ENCODE measurements at regions not wholly inside any gene's neighbourhood (a gene's known extent, or its start where the extent isn't known, plus 50 kb on each side); places are given as distances from the start of the nearest gene placed in this dataset.
"Not testable (repeated sequence)": the region's sequence is repeated elsewhere in the genome, so short reads cannot be mapped to it uniquely, and the experiment has no call there.

DNA sequence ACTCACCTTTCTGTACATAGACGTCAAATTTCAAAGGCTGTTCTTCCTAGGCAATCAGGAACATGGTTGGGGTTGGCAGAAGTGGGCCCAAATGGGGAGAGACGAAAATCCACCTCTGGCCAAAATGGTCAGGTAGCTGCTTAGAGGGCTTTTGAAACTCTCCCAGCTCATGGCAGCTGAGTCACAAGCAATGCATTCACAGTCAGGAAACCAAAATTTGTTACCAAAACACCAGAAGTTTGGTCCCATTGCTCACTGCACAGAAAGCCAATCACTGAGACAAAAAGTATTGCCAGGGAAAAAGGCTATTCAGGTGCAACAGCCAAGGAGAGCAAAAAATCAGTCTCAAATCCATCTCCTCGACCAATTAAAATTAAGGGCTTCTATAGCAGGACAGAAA lies 539.6 kb upstream of the CCDC54 start:
- DNase-seq (ENCODE audit: low read depth in 6 of 9, low spot score in 9 of 9) = no peak
- no peak overlapping the region for H3K4me3 ChIP-seq (ENCODE audit: low read length in 2 of 2)
- no peaks in the 10 kb centered on the region for H3K27me3 ChIP-seq (ENCODE audit: control insufficient read depth in 2 of 2, insufficient read depth in 1 of 2, low read length in 1 of 2)
- no peaks in the 10 kb centered on the region for H3K4me1 ChIP-seq (ENCODE audit: control insufficient read depth in 2 of 2, insufficient read depth in 2 of 2, low read length in 2 of 2)
- H3K27ac ChIP-seq (ENCODE audit: low read depth in 1 of 2, low read length in 1 of 2) = no peak overlapping the region
- no peaks in the 10 kb centered on the region for H3K36me3 ChIP-seq (ENCODE audit: control insufficient read depth in 2 of 2, insufficient read depth in 2 of 2, low read length in 1 of 2)
- no peaks in the 10 kb centered on the region for H3K9me3 ChIP-seq (ENCODE audit: control insufficient read depth in 2 of 2, insufficient read depth in 1 of 2, low read length in 1 of 2)
- 92% methylated on average over 3 of the region's 3 CpGs for WGBS

DNA sequence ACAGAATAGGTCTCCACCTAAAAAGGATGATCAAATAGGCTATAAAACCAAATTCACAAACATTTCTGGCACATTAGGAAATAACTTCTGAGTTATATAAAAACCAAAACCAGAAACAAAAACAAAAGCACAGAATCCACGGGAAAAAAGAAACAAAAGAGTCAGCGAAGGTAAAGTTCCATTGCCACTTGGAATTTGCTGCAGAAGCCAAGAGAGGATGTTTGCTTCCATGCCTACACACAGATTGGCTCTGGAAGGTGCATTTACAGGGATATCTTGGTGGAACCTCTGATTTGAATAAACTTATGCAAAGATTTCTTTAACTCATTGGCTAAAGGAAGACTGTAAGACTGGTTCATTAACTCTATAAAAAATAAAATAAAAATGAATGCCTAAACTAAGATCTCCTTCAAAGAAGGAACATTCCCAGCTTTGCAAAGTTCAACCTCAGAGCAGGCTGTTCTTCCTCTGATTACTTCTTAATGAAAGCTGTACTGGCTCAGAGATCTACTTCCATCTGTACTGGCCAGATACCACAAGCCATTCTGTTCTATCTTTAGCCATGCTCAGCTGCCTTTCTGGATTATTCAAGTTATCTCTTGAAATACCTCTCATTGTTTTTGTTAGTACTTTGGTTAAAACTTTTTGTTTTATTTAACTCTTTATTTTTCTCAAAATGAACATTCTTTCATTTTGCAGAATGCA lies 537.5 kb upstream of the CCDC54 start:
- Histone ChIP-seq H3K36me3 (ENCODE audit: control insufficient read depth in 2 of 2, insufficient read depth in 2 of 2, low read length in 1 of 2) (no peaks in the 10 kb centered on the region), H3K27me3 (ENCODE audit: control insufficient read depth in 2 of 2, insufficient read depth in 1 of 2, low read length in 1 of 2) (no peaks in the 10 kb centered on the region), H3K4me3 (ENCODE audit: low read length in 2 of 2) (no peak overlapping the region), H3K27ac (ENCODE audit: low read depth in 1 of 2, low read length in 1 of 2) (no peak overlapping the region), H3K9me3 (ENCODE audit: control insufficient read depth in 2 of 2, insufficient read depth in 1 of 2, low read length in 1 of 2) (no peaks in the 10 kb centered on the region), H3K4me1 (ENCODE audit: control insufficient read depth in 2 of 2, insufficient read depth in 2 of 2, low read length in 2 of 2) (no peaks in the 10 kb centered on the region)
- no peak for DNase-seq (ENCODE audit: low read depth in 6 of 9, low spot score in 9 of 9)
- WGBS = 89% methylated on average over 2 of the region's 2 CpGs

DNA sequence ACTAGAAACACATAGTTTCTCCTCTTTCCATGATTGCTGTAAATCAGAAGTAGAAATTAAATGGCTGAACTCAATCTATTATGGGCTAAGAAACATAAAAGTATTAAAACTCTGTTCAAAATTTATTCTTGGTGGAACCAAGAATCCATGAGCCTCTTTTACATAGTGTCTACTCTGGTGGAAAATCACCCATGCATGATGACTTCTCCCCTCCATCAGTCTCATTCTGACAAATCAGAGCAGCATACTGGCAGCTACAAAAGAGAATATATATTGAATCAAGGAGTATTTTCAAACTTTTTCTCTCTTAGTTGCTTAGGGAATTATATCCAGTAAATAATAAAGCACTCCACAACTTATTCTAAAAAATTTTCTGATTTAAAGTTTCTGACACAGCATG lies 536.9 kb upstream of the CCDC54 start:
- H3K36me3 ChIP-seq (ENCODE audit: control insufficient read depth in 2 of 2, insufficient read depth in 2 of 2, low read length in 1 of 2) = no peaks in the 10 kb centered on the region
- H3K4me3 ChIP-seq (ENCODE audit: low read length in 2 of 2) = no peak overlapping the region
- no peaks in the 10 kb centered on the region for H3K27me3 ChIP-seq (ENCODE audit: control insufficient read depth in 2 of 2, insufficient read depth in 1 of 2, low read length in 1 of 2)
- H3K27ac ChIP-seq (ENCODE audit: low read depth in 1 of 2, low read length in 1 of 2) = no peak overlapping the region
- no peaks in the 10 kb centered on the region for H3K9me3 ChIP-seq (ENCODE audit: control insufficient read depth in 2 of 2, insufficient read depth in 1 of 2, low read length in 1 of 2)
- no peak for DNase-seq (ENCODE audit: low read depth in 6 of 9, low spot score in 9 of 9)
- H3K4me1 ChIP-seq (ENCODE audit: control insufficient read depth in 2 of 2, insufficient read depth in 2 of 2, low read length in 2 of 2) = no peaks in the 10 kb centered on the region

DNA sequence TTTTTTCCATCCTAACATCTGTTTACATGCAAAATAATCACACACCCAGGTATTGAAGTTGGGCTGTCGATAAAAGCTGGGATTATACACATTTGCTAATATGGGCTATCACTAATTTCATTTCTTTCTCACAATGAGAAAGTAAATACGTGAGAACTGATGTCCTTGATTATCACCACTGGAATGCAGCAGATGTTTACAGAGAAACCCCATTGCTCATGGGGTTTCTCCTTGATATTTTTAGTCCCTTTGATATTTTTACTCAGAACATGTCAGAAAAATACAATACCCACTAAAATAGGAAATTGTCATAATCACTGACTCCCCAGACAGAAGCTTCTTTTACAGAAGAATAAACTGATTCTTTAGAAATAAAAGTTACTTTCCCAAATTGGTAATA lies 535.1 kb upstream of the CCDC54 start:
- Histone ChIP-seq H3K27me3 (ENCODE audit: control insufficient read depth in 2 of 2, insufficient read depth in 1 of 2, low read length in 1 of 2) (no peaks in the 10 kb centered on the region), H3K9me3 (ENCODE audit: control insufficient read depth in 2 of 2, insufficient read depth in 1 of 2, low read length in 1 of 2) (no peaks in the 10 kb centered on the region), H3K36me3 (ENCODE audit: control insufficient read depth in 2 of 2, insufficient read depth in 2 of 2, low read length in 1 of 2) (no peaks in the 10 kb centered on the region), H3K4me1 (ENCODE audit: control insufficient read depth in 2 of 2, insufficient read depth in 2 of 2, low read length in 2 of 2) (no peaks in the 10 kb centered on the region), H3K4me3 (ENCODE audit: low read length in 2 of 2) (no peak overlapping the region), H3K27ac (ENCODE audit: low read depth in 1 of 2, low read length in 1 of 2) (no peak overlapping the region)
- 94% methylated on average over 2 of the region's 2 CpGs for WGBS
- no peak for DNase-seq (ENCODE audit: low read depth in 6 of 9, low spot score in 9 of 9)

DNA sequence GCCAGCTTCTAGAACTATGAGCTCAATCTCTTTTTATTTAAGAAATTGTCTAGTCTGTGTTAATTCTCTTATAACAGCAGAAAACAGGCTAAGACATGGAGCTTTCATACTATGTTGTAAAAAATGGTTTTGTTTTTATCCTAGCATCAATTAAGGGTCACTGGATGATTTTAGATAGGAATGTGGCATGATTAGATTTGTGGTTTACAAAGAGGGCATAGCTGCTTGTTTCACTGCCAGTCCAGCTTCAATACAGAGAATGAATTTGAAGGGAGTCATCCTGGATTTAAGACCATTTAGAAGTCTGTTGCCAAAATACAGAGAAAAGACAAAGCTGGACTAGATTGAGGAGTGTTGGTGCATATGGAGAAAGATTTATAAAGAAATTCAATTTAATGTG lies 532.6 kb upstream of the CCDC54 start:
- Histone ChIP-seq H3K4me3 (ENCODE audit: low read length in 2 of 2) (no peak overlapping the region), H3K4me1 (ENCODE audit: control insufficient read depth in 2 of 2, insufficient read depth in 2 of 2, low read length in 2 of 2) (no peaks in the 10 kb centered on the region), H3K27me3 (ENCODE audit: control insufficient read depth in 2 of 2, insufficient read depth in 1 of 2, low read length in 1 of 2) (no peaks in the 10 kb centered on the region), H3K27ac (ENCODE audit: low read depth in 1 of 2, low read length in 1 of 2) (no peak overlapping the region), H3K9me3 (ENCODE audit: control insufficient read depth in 2 of 2, insufficient read depth in 1 of 2, low read length in 1 of 2) (no peaks in the 10 kb centered on the region), H3K36me3 (ENCODE audit: control insufficient read depth in 2 of 2, insufficient read depth in 2 of 2, low read length in 1 of 2) (no peaks in the 10 kb centered on the region)
- DNase-seq (ENCODE audit: low read depth in 6 of 9, low spot score in 9 of 9) = no peak

DNA sequence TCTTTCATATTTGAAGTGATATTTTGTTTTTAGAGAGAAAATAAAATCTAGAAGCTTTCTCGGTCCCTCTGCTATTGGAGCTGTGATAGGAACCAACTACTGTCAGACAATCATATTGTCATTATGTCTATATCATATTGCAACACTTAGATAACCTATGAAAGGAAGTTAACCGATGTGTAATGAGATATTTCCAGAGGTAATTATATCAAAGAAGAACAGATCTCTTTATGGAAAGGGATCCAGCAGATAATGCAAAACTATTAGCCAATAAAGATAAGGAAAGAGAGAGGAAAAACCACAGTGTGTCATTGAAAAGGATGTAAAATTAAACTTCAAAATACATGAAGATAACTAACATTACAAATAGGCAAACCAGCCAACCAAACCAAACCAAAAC lies 529.1 kb upstream of the CCDC54 start:
- Histone ChIP-seq H3K27me3 (ENCODE audit: control insufficient read depth in 2 of 2, insufficient read depth in 1 of 2, low read length in 1 of 2) (no peaks in the 10 kb centered on the region), H3K4me3 (ENCODE audit: low read length in 2 of 2) (no peak overlapping the region), H3K9me3 (ENCODE audit: control insufficient read depth in 2 of 2, insufficient read depth in 1 of 2, low read length in 1 of 2) (no peaks in the 10 kb centered on the region), H3K4me1 (ENCODE audit: control insufficient read depth in 2 of 2, insufficient read depth in 2 of 2, low read length in 2 of 2) (no peaks in the 10 kb centered on the region), H3K36me3 (ENCODE audit: control insufficient read depth in 2 of 2, insufficient read depth in 2 of 2, low read length in 1 of 2) (no peaks in the 10 kb centered on the region), H3K27ac (ENCODE audit: low read depth in 1 of 2, low read length in 1 of 2) (no peak overlapping the region)
- no peak for DNase-seq (ENCODE audit: low read depth in 6 of 9, low spot score in 9 of 9)
- 97% methylated on average over 2 of the region's 2 CpGs for WGBS

DNA sequence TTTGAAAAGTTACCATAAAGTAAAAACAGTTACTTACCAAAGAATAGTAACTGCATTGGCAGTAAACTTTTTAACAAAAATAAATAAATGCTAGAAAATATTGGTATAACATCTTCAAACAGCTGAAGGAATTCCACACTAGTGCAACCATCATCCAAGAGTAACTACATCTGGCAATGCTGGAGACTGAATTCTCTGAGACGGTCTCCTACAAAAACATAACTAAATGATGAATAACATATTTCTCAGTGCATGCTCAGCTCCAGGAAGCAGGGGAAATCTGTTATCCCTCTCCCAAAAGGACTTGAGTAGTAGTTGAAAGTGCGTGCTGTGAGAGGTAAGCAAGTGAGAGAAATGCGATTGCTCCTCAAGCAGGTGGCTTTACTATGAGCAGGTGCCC lies 526.8 kb upstream of the CCDC54 start:
- Histone ChIP-seq H3K9me3 (ENCODE audit: control insufficient read depth in 2 of 2, insufficient read depth in 1 of 2, low read length in 1 of 2) (peaks cover 0 to 3% of the 10 kb centered on the region in 2 donors), H3K4me1 (ENCODE audit: control insufficient read depth in 2 of 2, insufficient read depth in 2 of 2, low read length in 2 of 2) (no peaks in the 10 kb centered on the region), H3K27me3 (ENCODE audit: control insufficient read depth in 2 of 2, insufficient read depth in 1 of 2, low read length in 1 of 2) (no peaks in the 10 kb centered on the region), H3K36me3 (ENCODE audit: control insufficient read depth in 2 of 2, insufficient read depth in 2 of 2, low read length in 1 of 2) (no peaks in the 10 kb centered on the region), H3K27ac (ENCODE audit: low read depth in 1 of 2, low read length in 1 of 2) (no peak overlapping the region), H3K4me3 (ENCODE audit: low read length in 2 of 2) (no peak overlapping the region)
- no peak for DNase-seq (ENCODE audit: low read depth in 6 of 9, low spot score in 9 of 9)
- WGBS = 93% methylated on average over 3 of the region's 3 CpGs

DNA sequence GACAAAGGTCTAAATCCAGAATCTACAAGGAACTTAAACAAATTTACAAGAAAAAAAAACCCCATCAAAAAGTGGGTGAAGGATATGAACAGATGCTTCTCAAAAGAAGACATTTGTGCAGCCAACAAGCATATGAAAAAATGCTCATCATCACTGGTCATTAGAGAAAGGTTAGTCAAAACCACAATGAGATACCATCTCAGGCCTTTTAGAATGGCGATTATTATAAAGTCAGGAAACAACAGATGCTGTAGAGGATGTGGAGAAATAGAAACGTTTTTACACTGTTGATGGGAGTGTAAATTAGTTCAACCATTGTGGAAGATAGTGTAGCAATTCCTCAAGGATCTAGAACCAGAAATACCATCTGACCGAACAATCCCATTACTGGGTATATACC lies 518.9 kb upstream of the CCDC54 start:
- not testable (repeated sequence) for H3K36me3 ChIP-seq (ENCODE audit: control insufficient read depth in 2 of 2, insufficient read depth in 2 of 2, low read length in 1 of 2); H3K27me3 ChIP-seq (ENCODE audit: control insufficient read depth in 2 of 2, insufficient read depth in 1 of 2, low read length in 1 of 2); H3K27ac ChIP-seq (ENCODE audit: low read depth in 1 of 2, low read length in 1 of 2); H3K4me3 ChIP-seq (ENCODE audit: low read length in 2 of 2); DNase-seq (ENCODE audit: low read depth in 6 of 9, low spot score in 9 of 9); H3K4me1 ChIP-seq (ENCODE audit: control insufficient read depth in 2 of 2, insufficient read depth in 2 of 2, low read length in 2 of 2); H3K9me3 ChIP-seq (ENCODE audit: control insufficient read depth in 2 of 2, insufficient read depth in 1 of 2, low read length in 1 of 2)
- 50% methylated on average over 3 of the region's 3 CpGs for WGBS

DNA sequence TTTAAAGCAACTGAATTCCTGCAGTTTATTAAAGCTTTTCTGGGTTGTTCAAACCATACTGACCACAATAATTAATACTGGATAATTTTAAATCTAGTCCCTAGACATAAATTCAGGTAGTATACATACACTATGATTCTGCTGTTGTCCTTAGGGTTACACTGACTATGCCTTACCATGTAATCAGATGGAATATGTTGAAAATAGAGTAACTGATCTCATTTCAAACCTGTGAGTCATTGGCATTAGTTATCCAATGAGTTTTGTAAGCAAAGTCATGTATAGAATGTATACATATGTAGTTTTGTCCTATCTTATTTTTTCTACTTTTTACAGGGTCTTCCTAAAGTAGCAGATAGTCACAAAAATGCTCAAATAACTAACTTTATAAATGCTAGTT lies 517.1 kb upstream of the CCDC54 start:
- H3K36me3 ChIP-seq (ENCODE audit: control insufficient read depth in 2 of 2, insufficient read depth in 2 of 2, low read length in 1 of 2) = no peaks in the 10 kb centered on the region
- no peak for DNase-seq (ENCODE audit: low read depth in 6 of 9, low spot score in 9 of 9)
- no peaks in the 10 kb centered on the region for H3K4me1 ChIP-seq (ENCODE audit: control insufficient read depth in 2 of 2, insufficient read depth in 2 of 2, low read length in 2 of 2)
- H3K27ac ChIP-seq (ENCODE audit: low read depth in 1 of 2, low read length in 1 of 2) = no peak overlapping the region
- H3K27me3 ChIP-seq (ENCODE audit: control insufficient read depth in 2 of 2, insufficient read depth in 1 of 2, low read length in 1 of 2) = no peaks in the 10 kb centered on the region
- H3K9me3 ChIP-seq (ENCODE audit: control insufficient read depth in 2 of 2, insufficient read depth in 1 of 2, low read length in 1 of 2) = no peaks in the 10 kb centered on the region
- no peak overlapping the region for H3K4me3 ChIP-seq (ENCODE audit: low read length in 2 of 2)

DNA sequence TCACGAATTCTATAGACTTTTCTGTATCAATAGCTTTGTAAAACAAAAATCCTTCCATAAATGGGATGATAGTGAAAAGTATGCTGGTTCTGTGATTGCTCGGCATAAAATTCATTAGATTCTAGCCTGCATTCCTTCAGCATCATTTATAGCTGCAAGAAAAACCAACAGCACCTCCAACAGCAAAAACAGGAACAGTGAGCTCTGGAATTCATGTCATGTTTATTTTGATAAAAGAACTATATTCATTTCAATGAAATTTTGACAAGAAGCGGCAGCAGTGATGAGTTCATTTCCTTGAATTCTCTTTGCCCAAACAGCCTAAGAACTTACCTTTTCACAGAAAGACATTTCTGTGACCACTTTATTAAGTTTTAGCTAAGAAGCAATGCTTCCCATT lies 515.2 kb upstream of the CCDC54 start:
- no peaks in the 10 kb centered on the region for H3K36me3 ChIP-seq (ENCODE audit: control insufficient read depth in 2 of 2, insufficient read depth in 2 of 2, low read length in 1 of 2)
- H3K9me3 ChIP-seq (ENCODE audit: control insufficient read depth in 2 of 2, insufficient read depth in 1 of 2, low read length in 1 of 2) = no peaks in the 10 kb centered on the region
- no peak for DNase-seq (ENCODE audit: low read depth in 6 of 9, low spot score in 9 of 9)
- 85% methylated on average over 3 of the region's 3 CpGs for WGBS
- H3K27ac ChIP-seq (ENCODE audit: low read depth in 1 of 2, low read length in 1 of 2) = no peak overlapping the region
- no peaks in the 10 kb centered on the region for H3K27me3 ChIP-seq (ENCODE audit: control insufficient read depth in 2 of 2, insufficient read depth in 1 of 2, low read length in 1 of 2)
- H3K4me1 ChIP-seq (ENCODE audit: control insufficient read depth in 2 of 2, insufficient read depth in 2 of 2, low read length in 2 of 2) = no peaks in the 10 kb centered on the region
- no peak overlapping the region for H3K4me3 ChIP-seq (ENCODE audit: low read length in 2 of 2)
